SU-DHL-6 (cell line): ENCODE measurements at regions not wholly inside any gene's neighbourhood (a gene's known extent, or its start where the extent isn't known, plus 50 kb on each side); places are given as distances from the start of the nearest gene placed in this dataset.

Experiments used
- CTCF ChIP-seq: fragments of 200-600 bp; sonication (generic); IDR thresholded peaks from one replicate; pipeline ENCODE4 v1.5.1; 2017; ENCODE audit warnings: antibody characterized with exemption, mild to moderate bottlenecking, low read length, moderate library complexity; ENCODE audit not compliant: insufficient read depth, poor library complexity, severe bottlenecking
- EZH2phosphoT487 ChIP-seq: fragments of 200-600 bp; sonication (generic), shearing (Covaris generic); conservative IDR thresholded peaks from 2 replicates; pipeline ENCODE4 v1.6.1; 2018; ENCODE audit warnings: mild to moderate bottlenecking, antibody characterized with exemption, low read length, moderate library complexity, mixed read lengths

GRCh38 chr3:64290161-64290560, 64.9 kb upstream of the PRICKLE2 start:
- TF ChIP-seq CTCF (no peak), EZH2phosphoT487 (no peak)
